ENCODE measurements at regions not wholly inside any gene's neighbourhood (a gene's known extent, or its start where the extent isn't known, plus 50 kb on each side); places are given as distances from the start of the nearest gene placed in this dataset.
"Not testable (repeated sequence)": the region's sequence is repeated elsewhere in the genome, so short reads cannot be mapped to it uniquely, and the experiment has no call there.

GRCh38 chr10:52949899-52950298, 177.3 kb upstream of the MBL2 start:
- H3K79me2 ChIP-seq (ENCODE audit: insufficient read depth, low read length), result no peaks in the 10 kb centered on the region
- no peaks in the 10 kb centered on the region for H4K20me1 ChIP-seq (ENCODE audit: insufficient read depth, low read length)
- DNase-seq (no peak), ATAC-seq (ENCODE audit: insufficient read depth, low read depth) (no peak)
- no peaks in the 10 kb centered on the region for H3K36me3 ChIP-seq (ENCODE audit: insufficient read depth, low read length)
- H2AFZ ChIP-seq (ENCODE audit: low read depth, low read length), result no peak overlapping the region
- TF ChIP-seq EZH2 (IDR thresholded peaks at IDR 0.05; ENCODE audit: borderline replicate concordance, low read depth, low read length, severe bottlenecking), result no peak
- no peak for TF ChIP-seq CTCF (IDR thresholded peaks at IDR 0.05; ENCODE audit: borderline replicate concordance, extremely low read depth, low read length, poor library complexity, severe bottlenecking)
- no peak overlapping the region for H3K4me2 ChIP-seq (ENCODE audit: insufficient read depth, low read length)
- H3K4me1 ChIP-seq (ENCODE audit: insufficient read depth, low read length), result no peaks in the 10 kb centered on the region
- no peak overlapping the region for H3K27ac ChIP-seq (ENCODE audit: low read length)
- H3K27me3 ChIP-seq (ENCODE audit: insufficient read depth, low read length, poor library complexity), result no peaks in the 10 kb centered on the region
- H3K4me3 ChIP-seq (ENCODE audit: low read depth in 1 of 2, low read length in 2 of 2), result no peak overlapping the region
- H3K9me3 ChIP-seq (ENCODE audit: insufficient read depth, low read length, severe bottlenecking), result peaks cover 10% of the 10 kb centered on the region
- no peak overlapping the region for H3K9ac ChIP-seq (ENCODE audit: low read depth, low read length)

DNA sequence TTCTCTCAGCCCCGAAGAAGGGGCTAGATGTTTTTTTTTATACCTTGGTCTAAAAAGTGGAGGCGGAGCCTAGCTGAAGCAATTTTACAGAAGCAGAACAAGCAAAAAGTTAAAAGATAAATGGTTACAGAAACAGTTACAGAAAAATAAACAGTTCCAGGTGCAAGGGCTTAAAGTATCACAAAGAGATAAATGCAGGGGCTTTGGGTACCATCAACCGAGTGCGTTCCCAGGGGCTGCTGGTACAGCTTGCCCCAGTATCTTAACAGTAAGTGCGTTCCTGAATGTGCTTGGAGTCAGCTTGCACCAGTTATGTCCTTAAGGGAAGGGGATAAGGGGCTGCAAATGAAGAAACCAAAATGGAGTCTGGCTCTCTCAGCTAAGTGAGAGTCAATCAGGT, 173.9 kb upstream of the MBL2 start:
- Histone ChIP-seq H3K79me2 (ENCODE audit: insufficient read depth, low read length) (no peaks in the 10 kb centered on the region), H3K4me3 (ENCODE audit: low read depth in 1 of 2, low read length in 2 of 2) (no peak overlapping the region), H3K36me3 (ENCODE audit: insufficient read depth, low read length) (no peaks in the 10 kb centered on the region), H3K4me2 (ENCODE audit: insufficient read depth, low read length) (no peak overlapping the region), H4K20me1 (ENCODE audit: insufficient read depth, low read length) (no peaks in the 10 kb centered on the region), H3K27me3 (ENCODE audit: insufficient read depth, low read length, poor library complexity) (no peaks in the 10 kb centered on the region), H2AFZ (ENCODE audit: low read depth, low read length) (no peak overlapping the region), H3K9ac (ENCODE audit: low read depth, low read length) (no peak overlapping the region), H3K27ac (ENCODE audit: low read length) (no peak overlapping the region), H3K4me1 (ENCODE audit: insufficient read depth, low read length) (no peaks in the 10 kb centered on the region), H3K9me3 (ENCODE audit: insufficient read depth, low read length, severe bottlenecking) (peaks cover 6% of the 10 kb centered on the region)
- DNase-seq, result no peak
- no peak for ATAC-seq (ENCODE audit: insufficient read depth, low read depth)
- TF ChIP-seq EZH2 (IDR thresholded peaks at IDR 0.05; ENCODE audit: borderline replicate concordance, low read depth, low read length, severe bottlenecking) (no peak), CTCF (IDR thresholded peaks at IDR 0.05; ENCODE audit: borderline replicate concordance, extremely low read depth, low read length, poor library complexity, severe bottlenecking) (no peak)

GRCh38 chr10:52945521-52945920, 172.9 kb upstream of the MBL2 start:
- H3K9me3 ChIP-seq (ENCODE audit: insufficient read depth, low read length, severe bottlenecking); H3K4me2 ChIP-seq (ENCODE audit: insufficient read depth, low read length); H3K79me2 ChIP-seq (ENCODE audit: insufficient read depth, low read length); ATAC-seq (ENCODE audit: insufficient read depth, low read depth); H3K36me3 ChIP-seq (ENCODE audit: insufficient read depth, low read length); H3K27ac ChIP-seq (ENCODE audit: low read length); H3K9ac ChIP-seq (ENCODE audit: low read depth, low read length); H3K4me1 ChIP-seq (ENCODE audit: insufficient read depth, low read length); H3K27me3 ChIP-seq (ENCODE audit: insufficient read depth, low read length, poor library complexity); H2AFZ ChIP-seq (ENCODE audit: low read depth, low read length); H4K20me1 ChIP-seq (ENCODE audit: insufficient read depth, low read length); DNase-seq; H3K4me3 ChIP-seq (ENCODE audit: low read depth in 1 of 2, low read length in 2 of 2): not testable (repeated sequence)

GRCh38 chr10:52940921-52941320, 168.3 kb upstream of the MBL2 start:
- no peak for ATAC-seq (ENCODE audit: insufficient read depth, low read depth)
- H3K4me3 ChIP-seq (ENCODE audit: low read depth in 1 of 2, low read length in 2 of 2), result no peak overlapping the region
- no peaks in the 10 kb centered on the region for H3K27me3 ChIP-seq (ENCODE audit: insufficient read depth, low read length, poor library complexity)
- no peak for DNase-seq
- H3K36me3 ChIP-seq (ENCODE audit: insufficient read depth, low read length), result no peaks in the 10 kb centered on the region
- no peak overlapping the region for H2AFZ ChIP-seq (ENCODE audit: low read depth, low read length)
- H3K9me3 ChIP-seq (ENCODE audit: insufficient read depth, low read length, severe bottlenecking), result no peaks in the 10 kb centered on the region
- no peak overlapping the region for H3K27ac ChIP-seq (ENCODE audit: low read length)
- no peaks in the 10 kb centered on the region for H4K20me1 ChIP-seq (ENCODE audit: insufficient read depth, low read length)
- H3K4me2 ChIP-seq (ENCODE audit: insufficient read depth, low read length), result no peak overlapping the region
- no peak for TF ChIP-seq CTCF (IDR thresholded peaks at IDR 0.05; ENCODE audit: borderline replicate concordance, extremely low read depth, low read length, poor library complexity, severe bottlenecking)
- no peak for TF ChIP-seq EZH2 (IDR thresholded peaks at IDR 0.05; ENCODE audit: borderline replicate concordance, low read depth, low read length, severe bottlenecking)
- H3K9ac ChIP-seq (ENCODE audit: low read depth, low read length), result no peak overlapping the region
- no peaks in the 10 kb centered on the region for H3K4me1 ChIP-seq (ENCODE audit: insufficient read depth, low read length)
- H3K79me2 ChIP-seq (ENCODE audit: insufficient read depth, low read length), result no peaks in the 10 kb centered on the region
